Femur (tissue), 1 donor: ENCODE measurements at regions not wholly inside any gene's neighbourhood (a gene's known extent, or its start where the extent isn't known, plus 50 kb on each side); places are given as distances from the start of the nearest gene placed in this dataset.
"Not testable (repeated sequence)": the region's sequence is repeated elsewhere in the genome, so short reads cannot be mapped to it uniquely, and the experiment has no call there.

ENCODE experiments used
- DNase-seq: peaks from one replicate; pipeline ENCODE4 v3.0.0-alpha.2; 2017

- no peak for DNase-seq
Observed at GRCh38 chr11:130526846-130527245, 78.4 kb downstream of the ADAMTS15 start.

DNA sequence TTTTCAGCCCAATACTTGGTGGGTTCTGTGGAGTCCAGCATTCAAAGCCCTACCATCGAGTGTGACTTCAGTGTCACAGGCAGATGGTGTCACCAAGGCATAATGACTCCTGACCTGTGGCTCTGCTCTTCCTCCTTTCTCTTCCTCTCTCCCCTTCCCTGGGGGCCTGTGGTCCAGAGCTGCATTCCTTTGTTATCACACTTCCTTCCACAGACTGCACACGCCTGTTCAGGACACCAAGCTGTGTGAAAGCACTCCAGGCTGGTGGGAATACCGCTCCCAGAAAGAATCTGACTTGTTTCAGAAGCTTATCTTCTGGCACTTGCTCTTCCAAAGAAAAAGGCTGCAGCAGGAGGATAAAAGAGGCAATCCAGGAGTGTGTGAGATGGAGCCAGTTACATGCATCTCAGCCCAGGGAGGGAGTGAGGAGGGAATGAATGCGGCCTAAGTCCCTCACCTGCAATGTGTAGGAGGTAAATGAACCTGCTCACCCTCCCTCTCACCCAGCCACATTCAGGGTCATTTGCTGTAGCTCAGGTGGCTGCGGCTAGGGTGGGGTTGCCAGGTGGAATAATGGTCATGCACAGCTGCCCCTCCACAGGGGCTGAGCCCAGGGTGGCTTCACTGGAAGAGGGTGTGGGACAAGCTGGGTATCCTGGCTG, 79.3 kb downstream of the ADAMTS15 start:
- DNase-seq = no peak

GRCh38 chr11:130528298-130529261, 80.1 kb downstream of the ADAMTS15 start:
- no peak for DNase-seq

GRCh38 chr11:130529366-130529765, 80.9 kb downstream of the ADAMTS15 start:
- no peak for DNase-seq

DNA sequence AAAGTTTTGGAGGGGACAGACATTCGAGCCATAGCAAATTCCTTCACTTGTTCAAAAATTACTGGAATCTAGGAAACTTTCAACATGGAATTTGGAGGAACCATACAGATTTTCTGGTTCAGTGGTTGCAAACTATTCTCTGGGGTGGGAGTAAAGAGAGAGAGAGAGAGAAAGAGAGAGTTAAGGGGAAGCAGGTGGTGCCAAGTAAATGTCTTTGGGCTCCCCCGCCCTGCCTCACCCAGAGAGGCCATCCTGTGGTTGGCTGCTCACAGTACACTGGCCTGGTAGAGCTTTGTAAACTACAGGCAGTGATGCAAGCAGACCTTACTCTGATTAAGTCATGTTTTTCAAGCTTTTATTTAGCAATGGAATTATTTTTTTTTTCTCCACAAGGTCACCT, 82.6 kb downstream of the ADAMTS15 start:
- no peak for DNase-seq

DNA sequence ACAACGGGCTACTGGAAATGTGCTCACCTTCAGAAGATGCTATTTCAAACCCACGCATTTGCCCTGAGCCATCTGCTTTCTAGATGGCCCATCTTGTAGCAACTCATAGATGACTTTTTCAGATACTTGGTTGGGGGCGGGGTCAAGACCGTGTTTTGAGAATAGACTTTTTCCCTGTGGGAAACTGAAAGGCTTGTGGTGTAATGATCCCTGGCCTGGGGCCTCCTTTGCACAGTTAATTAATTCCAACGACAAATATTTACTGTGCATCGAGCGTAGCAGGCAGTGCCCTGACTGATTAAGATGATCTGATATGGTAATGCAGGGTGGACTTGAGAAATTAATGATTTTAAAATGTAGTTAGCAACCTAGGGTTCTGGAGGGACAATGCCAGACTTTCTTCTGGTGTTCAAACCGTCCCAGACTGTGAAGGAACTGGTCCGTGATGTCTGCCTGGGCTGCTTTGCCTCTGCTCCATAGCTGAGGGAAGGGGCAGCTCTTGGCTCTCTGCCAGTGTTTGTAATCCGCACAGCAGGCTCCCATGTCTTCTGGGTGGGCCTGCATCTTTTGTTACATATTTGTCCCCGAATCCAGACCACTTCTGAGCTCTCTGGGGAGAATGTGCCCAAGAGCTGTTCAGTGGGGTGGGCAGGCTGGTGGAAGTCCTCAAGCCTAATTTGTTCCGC, 84.8 kb downstream of the ADAMTS15 start:
- DNase-seq = no peak

DNA sequence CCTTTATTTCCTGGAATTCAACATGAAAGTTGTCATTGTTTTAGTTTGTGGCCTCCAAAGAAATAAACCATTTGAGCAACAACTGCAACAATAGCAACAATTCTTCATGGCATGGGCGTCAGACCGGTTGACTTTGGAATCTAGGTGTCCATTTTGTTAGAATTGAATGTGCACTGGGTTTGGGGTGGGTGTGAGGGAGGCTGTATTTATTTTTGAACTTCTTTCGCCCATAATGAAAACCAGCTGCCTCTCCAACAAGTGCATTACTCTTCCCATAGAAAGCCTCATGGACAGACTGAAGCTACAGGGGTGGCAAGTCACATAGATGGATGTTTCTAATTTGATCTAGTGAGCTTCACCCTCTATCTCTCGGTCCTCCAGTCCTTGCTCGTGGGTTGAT, 85.4 kb downstream of the ADAMTS15 start:
- DNase-seq = no peak

- DNase-seq = no peak
Observed at GRCh38 chr11:130534551-130534950, 86.1 kb downstream of the ADAMTS15 start.

GRCh38 chr11:130535520-130535919, 87.1 kb downstream of the ADAMTS15 start:
- no peak for DNase-seq

DNA sequence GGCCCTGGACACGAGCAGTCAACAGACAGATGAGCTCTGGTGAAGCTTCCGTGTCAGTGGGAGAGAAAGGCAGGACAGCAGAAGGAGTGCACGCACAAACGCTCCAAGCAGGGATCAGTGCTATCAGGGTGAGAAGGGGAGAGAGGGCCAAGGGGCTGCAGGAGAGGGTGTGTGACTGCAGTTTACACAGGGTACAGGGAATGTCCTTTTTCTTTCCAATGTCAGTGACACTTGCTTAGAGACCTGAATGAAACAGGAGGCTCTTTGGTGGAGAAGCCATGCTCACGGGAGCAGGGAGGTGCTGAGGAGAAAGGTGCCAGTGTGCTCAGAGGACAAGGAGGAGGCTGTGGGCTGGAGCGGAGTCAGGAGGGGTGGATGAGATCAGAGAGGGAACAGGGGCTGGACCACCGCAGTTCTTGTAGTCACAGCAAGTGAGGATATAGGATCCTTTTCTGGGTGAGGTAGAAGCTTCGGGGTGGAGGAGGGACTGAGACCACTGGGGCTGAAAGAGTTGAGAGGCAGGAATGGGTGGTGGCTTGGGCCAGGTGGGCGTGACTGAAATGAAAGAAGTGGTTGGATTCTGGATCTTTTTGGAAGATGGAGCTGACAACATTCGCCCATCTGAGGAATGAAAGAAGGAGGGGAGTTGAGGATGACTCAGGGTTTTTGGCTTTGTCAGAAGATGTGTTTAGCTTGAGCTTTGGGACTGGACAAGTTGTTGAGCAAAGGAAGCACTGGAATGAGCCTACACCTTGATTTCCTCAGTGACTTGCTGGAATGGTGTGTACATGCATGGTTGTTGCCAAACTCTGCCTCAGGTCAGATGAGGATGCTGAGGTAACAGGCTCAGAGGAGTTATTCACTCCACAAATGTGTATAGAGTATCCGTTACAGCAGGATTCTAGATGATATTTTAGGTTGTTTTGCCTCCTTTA, 87.9 kb downstream of the ADAMTS15 start:
- DNase-seq = no peak

DNA sequence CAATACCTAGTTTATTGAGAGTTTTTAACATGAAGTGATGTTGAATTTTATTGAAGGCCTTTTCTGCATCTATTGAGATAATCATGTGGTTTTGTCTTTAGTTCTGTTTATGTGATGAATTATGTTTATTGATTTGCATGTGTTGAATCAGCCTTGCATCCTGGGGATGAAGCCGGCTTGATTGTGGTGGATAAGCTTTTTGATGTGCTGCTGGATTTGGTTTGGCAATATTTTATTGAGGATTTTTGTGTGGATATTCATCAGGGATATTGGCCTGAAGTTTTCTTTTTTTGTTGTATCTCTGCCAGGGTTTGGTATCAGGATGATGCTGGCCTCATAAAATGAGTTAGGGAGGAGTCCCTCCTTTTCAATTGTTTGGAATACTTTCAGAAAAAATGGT, 91.2 kb downstream of the ADAMTS15 start:
- not testable (repeated sequence) for DNase-seq

GRCh38 chr11:130544266-130544665, 95.8 kb downstream of the ADAMTS15 start:
- no peak for DNase-seq

DNA sequence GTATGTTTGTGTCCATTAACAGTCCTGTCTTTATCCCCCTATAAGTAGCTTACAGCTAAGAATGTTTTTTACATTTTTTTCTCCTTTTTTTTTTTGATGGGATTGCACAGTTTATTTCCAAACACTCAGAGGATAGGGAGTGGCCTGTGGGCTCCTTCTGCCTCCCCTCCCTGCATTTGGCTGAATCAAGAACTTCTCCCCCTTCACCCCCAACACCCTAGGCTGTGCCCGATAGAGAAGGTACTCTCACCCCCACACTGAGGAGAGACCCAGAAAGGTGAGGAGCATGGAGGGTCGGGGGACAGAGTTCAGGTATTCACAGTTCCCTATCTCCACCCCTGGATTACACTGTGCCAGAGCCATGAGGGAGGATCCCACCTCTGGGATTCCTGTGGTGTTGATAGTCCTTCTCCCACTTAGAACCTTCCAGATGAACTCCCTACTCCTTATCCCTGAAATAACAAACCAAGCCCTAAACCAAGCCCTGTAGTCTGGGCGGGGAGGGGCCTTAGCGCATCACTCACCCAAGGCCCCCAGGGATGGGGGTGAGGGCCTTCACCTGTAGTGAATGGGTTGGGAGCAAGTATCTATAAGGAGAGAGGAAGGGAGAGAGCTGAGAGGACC, 97.1 kb downstream of the ADAMTS15 start:
- no peak for DNase-seq

DNA sequence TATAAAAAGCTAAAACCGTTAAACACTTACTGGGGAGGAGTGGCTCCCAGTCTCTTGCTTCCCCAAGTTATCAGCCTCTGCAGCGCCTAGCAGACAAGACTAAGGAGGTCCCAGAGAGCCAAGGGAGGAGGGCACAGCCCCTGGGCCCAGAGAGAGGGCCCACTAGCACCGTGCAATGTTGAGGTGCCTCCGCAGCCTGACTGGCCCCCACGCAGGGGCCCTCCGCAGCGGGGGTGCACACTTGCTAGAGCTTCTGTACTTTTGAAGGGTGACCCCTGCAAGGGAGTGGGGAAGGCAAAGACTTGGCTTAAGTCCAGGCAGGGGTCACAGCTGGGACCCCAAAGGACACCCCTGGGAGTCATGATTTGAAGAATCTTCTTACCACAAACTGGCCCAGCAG, 98.0 kb downstream of the ADAMTS15 start:
- no peak for DNase-seq

DNA sequence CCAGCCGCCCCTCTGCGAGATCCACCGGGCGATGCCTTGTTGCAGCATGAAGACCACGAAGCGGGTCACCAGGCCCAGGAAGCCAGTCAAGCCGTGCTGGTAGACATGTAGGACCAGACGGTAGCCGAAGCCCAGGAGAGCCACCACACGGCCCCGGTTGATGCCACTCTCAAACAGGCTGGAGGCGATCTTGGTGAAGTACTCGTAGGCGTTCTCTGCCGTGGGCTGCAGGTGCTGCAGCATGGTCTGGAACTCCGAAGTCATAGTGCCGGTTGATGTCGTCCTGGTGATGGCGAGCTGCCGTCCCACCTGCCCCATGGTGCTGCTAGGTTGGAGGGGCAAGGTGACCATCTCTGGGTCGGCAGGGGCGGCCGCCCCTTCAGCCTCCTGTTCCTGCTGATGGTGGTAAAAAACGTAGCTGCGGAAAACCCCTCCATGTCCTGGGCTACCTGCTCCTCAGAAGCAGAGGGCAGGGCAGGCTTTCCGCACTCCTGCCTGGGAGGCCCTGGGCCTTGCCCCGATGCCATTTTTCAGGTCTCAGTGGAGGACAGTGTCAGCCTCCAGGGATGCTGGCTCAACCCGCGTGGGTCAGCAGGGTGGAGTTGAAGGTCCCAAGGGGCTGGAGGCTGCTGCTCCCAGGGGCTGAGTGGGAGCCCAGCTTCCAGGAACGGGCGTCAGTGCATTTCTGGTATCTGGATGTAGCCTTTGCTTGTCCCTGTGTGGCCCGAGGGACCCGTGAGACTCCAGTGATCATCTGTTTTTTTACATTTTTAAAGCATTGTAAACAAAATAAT, 98.7 kb downstream of the ADAMTS15 start:
- DNase-seq = no peak

DNA sequence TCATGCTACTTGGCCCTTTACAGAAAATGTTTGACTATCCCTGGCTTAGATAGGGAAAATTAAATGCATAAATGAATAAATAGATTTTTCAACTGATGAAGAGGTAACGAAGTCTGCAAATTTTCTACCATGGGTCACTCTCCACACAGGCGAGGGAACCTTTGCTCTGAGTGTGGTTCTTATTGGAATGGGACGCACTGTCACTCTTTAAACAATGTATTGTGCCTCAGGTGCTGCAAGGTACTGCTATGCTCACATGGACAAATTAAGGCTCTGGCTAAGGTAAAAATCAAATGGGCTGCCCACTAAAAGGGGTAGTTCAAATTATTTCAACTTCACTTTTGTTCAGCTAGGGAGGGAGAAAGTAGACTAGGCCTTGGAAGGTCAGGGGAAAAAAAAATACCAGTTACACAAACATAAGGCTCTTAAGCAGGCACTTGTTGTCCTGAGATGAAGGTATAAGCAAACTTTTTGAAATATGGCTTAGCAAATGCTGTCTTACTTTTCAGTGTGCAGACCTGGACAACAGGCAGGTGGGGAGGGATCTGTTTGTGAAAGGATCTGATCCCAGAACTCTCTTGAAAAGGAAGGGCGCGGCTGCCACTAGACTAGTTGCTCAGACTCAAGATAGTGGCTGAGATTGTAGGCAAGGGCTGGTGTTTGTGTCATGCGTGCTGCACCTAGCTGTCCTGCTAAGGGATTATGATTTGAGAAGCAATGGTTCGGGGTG, 99.5 kb downstream of the ADAMTS15 start:
- DNase-seq = no peak

DNA sequence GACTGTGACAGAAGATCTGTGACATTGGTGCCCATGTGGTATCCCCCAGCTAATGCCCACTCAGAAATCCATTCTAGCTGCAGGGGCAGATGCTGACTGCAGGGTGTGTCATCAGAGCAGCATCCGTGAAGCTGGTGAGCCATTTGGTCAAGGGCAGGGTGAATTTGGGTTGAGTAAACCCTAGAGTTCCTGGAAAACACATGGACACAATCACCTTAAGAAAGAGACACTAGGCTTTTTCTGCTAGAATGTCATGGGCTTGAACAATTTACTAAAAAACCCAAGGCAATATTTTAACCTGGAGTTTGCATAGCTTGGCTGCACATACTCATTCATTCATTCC, 100.0 kb downstream of the ADAMTS15 start:
- no peak for DNase-seq

- DNase-seq = no peak
Observed at GRCh38 chr11:130549393-130549999, 101.1 kb downstream of the ADAMTS15 start.

GRCh38 chr11:130550150-130550549, 101.7 kb downstream of the ADAMTS15 start:
- no peak for DNase-seq

- no peak for DNase-seq
Observed at GRCh38 chr11:130550984-130551383, 102.5 kb downstream of the ADAMTS15 start.
